NCI-H345 (cell line): ENCODE measurements at regions not wholly inside any gene's neighbourhood (a gene's known extent, or its start where the extent isn't known, plus 50 kb on each side); places are given as distances from the start of the nearest gene placed in this dataset.
"Not testable (repeated sequence)": the region's sequence is repeated elsewhere in the genome, so short reads cannot be mapped to it uniquely, and the experiment has no call there.

Experiments used
- DNase-seq: peaks from one replicate; lab custom pipeline; 2025; lab: John Stamatoyannopoulos, UW

DNA sequence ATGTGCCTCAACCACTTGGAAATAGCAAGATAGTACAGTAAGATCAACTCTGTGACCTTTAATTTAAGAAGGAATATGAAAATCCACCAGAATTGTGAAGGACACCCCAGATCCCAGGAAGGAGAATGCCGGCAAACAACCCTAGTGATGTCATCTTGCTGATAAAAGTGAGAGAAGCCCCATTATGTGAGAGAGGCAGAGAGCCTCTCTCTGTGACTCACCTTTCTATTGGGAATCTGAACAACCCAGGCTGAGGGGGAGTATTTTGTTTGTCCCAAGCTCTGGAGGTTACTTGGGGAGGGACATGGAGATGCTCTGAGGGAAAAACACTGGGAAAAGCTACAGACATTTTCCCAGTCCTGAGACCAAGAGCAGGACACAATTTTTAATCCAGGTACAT lies 188.3 kb upstream of the FERMT1 start:
- no peak for DNase-seq

DNA sequence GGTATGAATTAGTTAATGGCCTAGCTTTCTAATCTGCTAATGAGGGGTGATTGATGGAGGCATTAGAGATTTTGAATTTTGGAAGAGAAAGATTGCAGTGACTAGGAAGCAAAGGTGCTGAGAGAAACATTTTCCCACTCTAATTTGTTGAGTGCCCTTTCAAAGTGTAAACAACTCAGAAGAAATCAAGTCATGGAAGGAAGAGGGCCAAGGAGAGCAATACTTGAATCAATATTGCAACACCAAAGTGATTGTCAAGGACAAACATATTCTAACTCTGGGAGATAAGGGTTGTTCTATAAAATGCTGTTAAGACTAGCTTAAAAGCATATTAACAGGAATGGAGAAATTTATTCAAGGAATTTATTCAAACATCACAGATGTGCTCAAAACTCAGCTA lies 182.7 kb upstream of the FERMT1 start:
- no peak for DNase-seq

DNA sequence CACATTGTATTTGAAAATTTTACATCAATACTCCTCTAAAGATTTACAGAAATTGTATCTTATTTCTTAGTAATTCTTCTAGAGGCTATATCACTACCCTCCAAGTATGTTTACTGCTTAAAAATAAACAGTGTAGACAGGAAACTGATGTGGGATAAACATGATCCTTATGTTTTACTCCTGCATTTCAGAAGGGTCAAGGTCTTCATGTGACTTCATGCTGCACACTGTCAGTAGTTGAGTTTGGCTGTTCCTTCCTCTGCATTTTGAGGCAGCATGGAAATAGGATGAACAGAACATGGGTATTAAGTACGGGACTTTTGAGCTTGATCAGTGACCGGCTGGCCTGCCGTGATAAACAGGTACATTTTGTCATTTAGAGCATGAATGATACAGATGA lies 179.2 kb upstream of the FERMT1 start:
- DNase-seq: no peak

DNA sequence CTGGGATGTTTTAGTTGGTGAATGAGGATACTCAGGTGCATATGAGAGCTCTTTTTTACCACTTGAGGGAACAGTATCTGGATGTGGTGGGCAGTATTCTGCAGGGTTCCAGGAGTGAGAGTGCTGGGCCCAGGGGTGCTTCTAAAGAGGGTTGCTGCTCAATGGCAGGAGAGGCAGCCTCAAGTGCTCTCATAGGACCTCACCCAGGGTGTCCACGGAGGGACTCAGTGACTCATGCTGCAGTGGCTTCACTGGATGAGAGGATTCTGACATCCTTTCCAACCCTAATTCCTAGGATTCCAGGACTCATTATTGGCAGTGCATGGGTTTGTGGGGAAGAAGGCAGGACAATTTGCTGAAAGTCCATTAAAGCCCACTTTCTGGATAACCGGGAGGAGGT lies 176.6 kb upstream of the FERMT1 start:
- peak; percentile 20 for DNase-seq

DNA sequence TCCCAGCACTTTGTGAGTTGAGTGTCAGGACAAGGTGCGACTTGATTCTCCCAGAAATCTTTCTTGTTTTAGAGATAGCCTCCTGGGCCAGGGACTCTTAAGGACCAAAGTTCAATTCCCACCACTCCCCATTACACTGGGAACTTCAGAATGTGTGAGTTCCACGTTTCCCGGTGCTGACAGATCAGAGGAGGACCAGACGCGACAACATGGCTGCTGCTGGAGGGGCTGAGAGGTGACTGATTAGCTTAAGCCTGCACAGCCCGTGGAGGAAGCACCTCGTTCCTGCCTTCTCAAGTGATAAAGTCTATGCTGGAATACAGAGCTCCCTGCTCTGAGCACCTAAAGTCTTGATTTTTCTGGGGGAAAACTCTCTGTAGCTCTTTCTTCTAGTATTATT lies 175.2 kb upstream of the FERMT1 start:
- DNase-seq: no peak

DNA sequence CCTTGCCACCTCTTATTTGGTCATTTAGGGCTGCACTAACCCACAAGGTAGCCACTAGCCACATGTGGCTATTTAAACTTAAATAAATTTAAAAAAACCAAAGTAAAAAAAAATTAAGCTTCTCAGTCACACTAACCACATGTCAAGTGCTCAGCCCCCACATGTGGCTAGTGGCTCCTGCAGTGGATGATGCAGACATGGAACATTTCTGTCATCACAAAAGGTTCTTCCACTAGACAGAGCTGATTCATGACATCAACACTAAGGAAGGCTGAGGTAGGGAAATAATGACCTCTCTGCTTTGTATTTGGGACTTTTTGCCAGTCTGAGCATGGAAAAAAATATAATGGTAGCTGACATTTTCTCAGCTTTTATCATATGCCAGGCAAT lies 173.0 kb upstream of the FERMT1 start:
- DNase-seq: no peak

DNA sequence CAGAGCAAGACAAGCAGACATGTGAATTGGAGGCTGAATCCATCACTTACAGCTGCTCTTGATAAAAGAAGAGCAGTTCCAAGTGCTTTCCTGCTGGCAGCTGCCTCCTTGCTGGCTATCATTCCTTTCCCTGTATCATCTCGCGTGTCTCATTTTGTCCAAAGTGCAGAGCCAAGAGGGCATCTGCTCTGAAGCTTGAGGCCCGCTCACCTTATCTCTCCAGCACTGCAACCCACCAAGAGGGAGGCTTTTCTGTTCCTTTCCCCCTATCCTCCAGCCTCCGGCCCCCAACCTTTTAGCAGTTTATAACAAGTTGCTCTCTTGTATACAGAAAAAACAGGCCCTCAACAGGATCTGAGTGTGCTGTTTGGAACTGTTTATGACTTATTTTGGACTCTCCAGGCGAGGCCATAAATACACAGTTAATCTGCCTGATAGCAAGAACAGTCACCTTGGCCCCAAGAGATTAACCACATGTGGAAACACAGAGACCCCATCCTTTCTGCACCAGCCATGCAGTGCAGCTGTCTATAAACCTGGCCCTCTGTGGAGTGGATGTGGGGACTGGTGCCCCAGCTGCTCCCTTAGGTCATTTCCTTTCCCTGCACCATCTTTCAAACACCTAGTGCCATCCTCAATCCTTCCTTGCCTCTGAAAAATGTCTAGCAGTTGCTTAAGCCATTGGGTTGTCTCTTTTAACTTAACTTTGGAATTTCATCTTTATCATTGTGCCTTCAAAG lies 172.5 kb upstream of the FERMT1 start:
- no peak for DNase-seq

DNA sequence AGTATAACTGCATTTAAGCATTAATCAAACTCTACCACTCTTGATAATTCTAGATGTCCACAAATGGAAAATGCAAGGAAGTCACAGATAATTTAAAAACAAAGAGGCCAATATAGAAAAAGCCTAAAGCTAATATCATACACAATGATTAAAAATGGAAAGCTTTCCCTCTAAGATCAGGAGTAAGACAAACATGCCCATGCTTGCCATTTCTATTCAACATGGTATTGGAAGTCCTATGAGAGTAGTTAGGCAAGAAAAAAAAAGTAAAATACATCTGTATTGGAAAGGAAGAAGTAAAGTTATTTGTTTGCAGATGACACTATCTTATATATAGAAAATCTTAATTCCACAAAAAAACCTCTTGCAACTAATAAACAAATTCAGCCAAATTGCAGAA lies 164.6 kb upstream of the FERMT1 start:
- no peak for DNase-seq

DNA sequence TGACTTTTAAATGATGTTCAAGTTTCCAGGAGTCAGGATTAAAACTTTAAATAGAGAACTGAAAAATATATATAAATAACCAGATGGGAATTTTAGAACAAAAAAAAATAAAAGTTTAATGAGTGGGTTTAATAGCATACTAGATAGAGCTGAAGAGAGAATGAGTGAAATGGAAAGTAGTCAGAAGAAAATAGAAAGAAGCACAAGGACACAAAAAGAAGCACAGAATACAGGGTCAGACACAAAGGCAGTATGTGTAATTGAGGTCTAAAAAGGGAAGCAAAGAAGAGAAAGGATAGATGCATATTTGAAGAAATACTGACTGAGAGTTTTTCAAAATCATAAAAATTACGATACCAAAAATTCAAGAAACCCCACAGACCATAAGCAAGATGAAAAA lies 159.8 kb upstream of the FERMT1 start:
- DNase-seq: no peak

DNA sequence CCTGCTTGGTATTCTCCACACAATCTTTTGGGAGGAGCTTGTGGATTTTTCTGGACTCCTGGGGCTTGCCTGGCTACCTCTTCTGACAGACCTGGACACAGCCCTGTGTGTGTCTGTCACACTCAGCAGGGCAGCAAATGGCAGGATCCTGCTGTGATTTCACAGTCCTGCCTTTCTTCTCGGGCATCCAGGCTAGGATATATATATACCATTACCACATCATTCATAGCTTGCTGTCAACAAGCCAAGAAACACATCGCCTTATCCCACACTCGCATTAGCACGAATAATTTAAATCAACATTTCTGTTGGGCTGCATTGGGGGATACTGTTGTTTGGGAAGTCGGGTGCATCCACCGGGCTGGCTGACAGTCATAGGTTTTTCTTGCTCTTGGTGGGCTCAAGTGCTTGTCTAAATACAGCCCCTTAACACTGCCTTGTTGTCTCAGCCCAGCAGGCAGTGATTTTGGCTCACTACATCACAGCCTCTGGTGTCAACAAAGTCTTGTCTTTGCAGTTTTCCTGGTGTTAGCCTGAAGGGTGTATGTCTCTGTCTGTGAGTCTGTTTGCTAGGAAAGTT lies 154.9 kb upstream of the FERMT1 start:
- DNase-seq: peak; percentile 81

DNA sequence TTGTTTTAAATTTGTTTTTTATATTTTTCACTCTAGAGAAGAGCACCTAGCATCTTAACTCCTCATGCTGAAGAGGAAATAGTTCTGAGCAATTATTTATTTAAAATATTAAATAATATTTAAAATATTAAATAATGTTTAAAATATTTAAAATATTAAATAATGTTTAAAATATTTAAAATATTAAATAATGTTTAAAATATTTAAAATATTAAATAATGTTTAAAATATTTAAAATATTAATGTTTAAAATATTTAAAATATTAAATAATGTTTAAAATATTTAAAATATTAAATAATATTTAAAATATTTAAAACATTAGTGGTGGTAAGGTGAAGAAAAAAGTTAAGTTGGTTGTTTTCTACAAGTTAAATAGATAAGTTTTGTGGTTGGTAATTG lies 147.6 kb upstream of the FERMT1 start:
- not testable (repeated sequence) for DNase-seq

DNA sequence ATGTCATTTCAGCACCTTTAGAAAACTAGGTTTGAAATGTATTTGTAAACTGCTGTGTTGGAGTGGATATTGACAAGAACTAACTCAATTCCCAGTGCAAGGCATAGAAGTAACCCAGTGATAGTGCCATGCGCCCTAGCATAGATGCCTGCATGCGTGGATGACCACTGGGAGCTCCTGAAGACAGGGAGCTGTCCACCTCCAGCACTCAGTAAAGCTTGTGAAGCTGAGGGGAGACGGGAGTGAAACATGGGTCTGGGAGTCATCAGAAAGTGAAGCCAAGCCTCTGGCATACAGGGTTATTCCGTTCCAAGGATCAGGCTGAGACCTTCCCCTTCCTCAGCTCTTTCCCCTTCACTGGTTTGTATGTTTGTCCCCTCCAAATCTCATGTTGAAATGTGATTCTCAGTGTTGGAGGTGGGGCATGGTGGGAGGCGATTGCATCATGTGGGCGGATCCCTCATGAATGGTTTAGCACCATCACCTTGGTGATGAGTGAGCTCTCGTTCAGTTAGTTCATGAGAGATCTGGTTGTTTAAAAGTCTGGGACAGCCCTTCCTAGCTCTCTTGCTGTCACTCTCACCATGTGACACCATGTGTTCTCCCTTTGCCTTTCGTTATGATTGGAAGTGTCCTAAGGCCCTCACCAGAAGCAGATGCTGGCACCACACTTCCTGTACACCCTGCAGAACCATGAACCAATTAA lies 146.5 kb upstream of the FERMT1 start:
- no peak for DNase-seq

DNA sequence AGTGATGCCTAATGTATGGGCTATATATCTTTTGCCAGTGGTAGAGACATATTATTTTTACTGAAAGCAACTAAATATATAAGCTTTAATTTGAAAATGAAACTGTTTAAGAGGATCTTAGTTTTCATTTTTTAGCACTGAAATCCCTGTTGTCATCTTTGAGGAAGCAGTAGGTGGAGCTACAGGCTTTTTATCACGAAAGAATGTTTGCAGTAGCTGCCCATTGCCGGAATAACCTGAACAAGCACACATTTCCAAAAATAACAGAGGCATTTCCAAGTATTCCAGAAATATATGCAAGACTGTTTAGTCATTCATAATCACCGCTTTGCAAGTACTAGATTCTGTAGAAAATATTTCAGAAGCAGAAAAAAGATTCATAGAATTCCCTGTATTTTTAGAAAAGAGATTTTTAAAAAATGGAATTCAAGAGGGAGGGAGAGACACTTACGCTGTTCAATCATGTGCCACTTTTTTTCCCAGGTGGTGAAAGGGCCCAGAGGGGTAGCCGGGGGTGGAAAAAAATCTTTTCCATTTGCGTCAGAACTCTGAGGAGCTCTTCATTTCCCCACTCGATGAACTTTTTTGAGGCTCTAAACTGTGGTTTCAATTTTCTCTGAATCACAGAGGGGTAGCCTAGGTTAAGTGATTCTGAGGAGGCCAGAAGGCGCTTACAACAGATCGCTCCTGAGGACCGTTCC lies 142.5 kb upstream of the FERMT1 start:
- DNase-seq: peak; percentile 54

DNA sequence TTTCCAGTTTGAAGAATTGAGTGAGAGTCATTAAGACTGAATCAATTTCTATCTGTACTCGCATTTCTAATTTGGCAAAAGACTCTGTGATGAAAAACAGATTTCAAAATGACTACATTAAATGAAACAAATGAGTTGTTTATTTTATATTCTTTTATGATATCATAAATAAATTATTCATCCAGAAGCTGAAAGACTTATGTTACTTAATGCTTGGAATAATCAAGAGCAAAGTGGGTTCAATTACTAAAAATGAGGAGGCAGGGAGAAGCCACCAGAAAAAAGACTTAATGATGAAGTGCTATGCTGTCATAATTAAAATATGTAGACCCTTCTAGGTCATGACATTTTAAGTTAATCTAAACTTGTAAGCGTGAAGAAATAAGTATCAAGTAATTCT lies 130.6 kb upstream of the FERMT1 start:
- DNase-seq: no peak

DNA sequence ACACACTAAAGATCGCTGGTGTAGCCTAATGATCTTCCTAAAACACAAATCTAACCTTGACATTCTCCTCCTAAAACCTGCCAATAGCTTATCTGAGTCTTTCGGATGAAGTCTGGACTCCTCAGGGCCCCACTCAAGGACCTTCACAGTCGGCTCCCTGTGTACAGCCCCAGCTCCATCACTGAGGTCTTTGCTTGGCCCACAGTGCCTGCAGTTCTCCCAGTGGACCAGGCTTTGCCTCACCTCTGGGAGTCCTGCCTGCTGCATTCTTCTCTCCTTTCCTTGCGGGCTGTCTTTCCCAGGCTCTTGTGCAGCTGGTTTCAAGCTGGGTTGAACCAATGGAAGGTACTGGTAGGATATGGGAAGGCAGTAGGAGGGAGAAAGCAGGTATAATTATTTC lies 122.6 kb upstream of the FERMT1 start:
- no peak for DNase-seq

DNA sequence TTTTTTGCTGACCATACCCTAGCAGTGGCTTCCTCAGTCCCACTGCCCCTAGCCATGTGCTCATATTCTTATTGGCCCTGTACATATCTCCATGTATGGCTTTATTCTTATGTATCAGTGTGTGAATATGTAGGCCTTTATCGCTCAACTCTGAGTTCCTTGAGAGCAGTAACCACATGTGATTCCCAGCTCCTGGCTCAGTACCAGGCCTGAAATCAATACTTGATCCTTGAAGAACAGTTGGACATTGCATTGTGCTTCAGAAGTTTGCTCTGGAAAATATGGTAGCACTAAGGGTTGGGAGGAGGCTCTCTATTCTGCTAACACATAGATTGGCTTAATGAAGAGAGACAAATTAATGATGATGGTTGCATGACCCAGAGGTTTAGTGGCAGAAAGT lies 118.8 kb upstream of the FERMT1 start:
- no peak for DNase-seq

DNA sequence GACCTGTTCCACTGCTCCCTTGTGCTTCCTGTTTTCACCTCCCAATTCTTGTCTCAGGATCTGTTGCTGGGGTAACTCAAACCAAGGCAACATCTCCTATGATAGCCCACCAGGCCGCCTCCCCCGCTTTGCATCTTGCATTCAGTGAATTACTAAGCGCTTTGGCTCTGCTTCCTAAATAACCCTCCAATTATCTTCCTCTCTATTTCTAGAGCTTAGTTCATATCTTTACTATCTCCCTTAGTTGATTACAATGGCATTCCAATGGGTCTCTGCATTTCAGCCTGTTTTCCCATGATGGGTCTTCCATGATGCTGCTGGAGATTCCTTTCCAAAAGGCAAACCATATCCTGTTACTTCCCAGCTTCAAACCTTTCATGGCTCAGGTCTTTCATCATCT lies 117.2 kb upstream of the FERMT1 start:
- no peak for DNase-seq

DNA sequence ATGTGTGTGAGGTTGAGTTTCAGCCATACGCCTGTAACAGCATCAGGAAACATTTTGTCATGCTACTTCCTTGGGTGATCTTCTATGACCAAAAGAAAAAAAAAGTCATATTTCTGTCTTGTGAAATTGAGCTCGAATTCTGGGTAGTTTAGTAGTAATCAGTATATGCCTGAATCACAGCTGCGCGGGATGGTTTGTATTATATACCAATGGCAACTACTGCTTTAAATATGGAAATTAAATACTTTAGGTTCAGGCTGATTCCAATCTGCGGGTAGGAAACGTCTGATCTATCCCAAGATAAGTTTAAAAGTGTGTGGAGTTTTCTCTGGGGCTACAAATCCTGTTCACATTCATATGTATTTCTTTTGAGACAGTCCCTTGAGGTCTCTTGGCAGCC lies 115.6 kb upstream of the FERMT1 start:
- DNase-seq: no peak

DNA sequence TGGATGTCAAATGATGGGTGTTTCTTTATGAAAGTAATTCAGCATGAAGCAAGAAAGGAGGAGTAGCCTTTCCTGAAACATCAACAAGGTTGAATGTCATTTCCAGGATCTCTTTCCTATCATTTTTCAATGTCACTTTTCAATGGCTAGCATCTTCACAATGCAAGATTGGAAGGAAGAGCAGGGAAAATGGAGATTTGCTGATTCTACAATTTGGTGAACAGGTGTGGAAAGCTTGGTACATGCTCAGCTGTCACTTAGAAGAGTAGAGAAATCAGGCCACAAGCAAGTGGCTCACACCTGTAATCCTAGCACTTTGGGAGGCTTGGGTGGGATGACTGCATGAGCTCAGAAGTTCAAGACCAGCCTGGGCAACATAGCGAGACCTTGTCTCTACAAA lies 112.7 kb upstream of the FERMT1 start:
- no peak for DNase-seq

DNA sequence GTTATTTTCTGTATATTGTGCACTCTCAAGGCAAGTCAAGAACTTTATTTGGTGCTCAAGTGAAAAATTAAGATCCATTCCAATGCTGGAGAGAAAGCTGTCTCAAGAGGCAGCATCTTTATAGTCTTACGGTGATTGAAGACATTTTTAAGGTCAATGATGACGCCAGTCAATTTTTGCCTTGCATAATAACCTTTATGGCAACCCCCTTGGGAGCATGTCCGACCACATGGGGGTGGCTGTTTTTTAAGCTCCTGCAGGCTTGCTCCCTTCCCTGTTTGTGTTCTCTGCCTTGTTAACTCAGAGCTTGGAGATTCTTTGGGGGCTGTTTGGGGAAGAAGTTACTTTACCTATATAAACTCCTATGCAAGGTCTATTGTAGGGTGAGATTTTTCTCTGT lies 109.6 kb upstream of the FERMT1 start:
- DNase-seq: no peak

DNA sequence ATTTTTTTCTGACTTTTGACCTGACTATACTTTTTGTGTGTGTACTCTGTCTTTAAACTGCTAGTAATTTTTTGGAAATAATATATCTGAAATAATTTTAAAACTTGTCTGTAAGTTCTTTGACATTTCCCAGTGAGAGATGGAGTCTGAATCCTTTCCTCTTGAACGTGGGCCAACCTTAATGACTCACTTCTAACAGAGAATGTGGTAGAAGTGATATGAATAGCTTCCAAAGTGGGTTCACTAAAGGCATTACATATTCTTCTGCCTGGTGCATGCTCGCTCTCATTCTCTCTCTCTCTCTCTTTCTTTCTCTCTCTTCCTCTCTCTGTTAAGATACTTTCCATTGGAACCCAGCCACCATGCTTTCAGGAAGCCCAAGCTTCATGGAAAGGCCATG lies 108.7 kb upstream of the FERMT1 start:
- DNase-seq: no peak

DNA sequence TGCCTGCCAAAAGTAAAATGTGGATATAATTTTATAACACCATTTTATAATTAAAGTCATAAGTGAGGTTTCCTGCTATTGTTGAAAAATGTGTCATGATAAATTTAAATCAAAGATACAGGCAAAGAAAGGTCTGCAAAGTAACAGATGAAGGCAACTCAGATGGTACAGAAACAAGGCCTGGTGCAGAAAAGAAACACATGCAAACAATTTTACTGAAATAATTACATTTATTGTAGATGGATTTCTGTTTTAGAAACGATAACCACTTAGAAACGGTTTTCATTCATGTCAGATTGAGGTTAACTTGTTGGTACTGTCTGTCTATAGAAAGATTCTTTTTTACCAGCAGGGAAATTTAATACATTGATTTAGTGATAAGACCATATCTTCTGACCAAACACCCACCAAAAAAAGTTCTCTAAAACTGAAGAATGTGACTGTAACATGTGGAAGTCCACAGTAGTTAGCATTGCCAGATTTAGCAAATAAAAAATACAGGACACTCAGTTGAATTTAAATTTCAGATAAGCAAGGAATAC lies 105.5 kb upstream of the FERMT1 start:
- DNase-seq: no peak

DNA sequence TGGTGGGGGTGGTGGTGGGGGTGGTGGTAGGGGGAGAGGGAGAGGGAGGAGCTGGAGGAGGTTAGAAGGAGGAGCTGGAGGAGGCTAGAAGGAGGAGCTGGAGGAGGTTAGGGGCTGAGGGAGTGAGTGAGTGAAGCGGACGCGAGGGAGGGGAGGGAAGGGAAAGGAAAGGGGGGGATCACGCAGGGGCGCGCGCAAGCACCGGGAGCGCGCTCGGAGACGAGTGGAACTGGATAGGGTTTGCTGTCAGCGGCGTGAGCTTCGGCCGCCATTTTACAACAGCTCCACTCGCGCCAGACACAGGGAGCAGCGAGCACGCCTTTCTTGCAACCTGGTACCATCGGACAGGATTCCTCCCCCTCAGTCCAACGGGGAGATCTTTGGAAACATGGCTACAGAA lies 90.5 kb upstream of the FERMT1 start:
- no peak for DNase-seq
